22Rv1 (cell line): ENCODE measurements at regions not wholly inside any gene's neighbourhood (a gene's known extent, or its start where the extent isn't known, plus 50 kb on each side); places are given as distances from the start of the nearest gene placed in this dataset.
"Not testable (repeated sequence)": the region's sequence is repeated elsewhere in the genome, so short reads cannot be mapped to it uniquely, and the experiment has no call there.

Experiments used
- H3K27ac ChIP-seq: fragments of 450-650 bp; 2 replicates; pipeline ENCODE4 v1.5.1; 2017
- CTCF ChIP-seq: fragments of 450-650 bp; IDR thresholded peaks from 2 replicates; pipeline ENCODE4 v1.5.1; 2017; ENCODE audit warnings: mild to moderate bottlenecking
- ZFX ChIP-seq: fragments of 450-650 bp; IDR thresholded peaks from 2 replicates; pipeline ENCODE4 v1.6.1; 2017; ENCODE audit warnings: antibody characterized with exemption, borderline replicate concordance

- H3K27ac ChIP-seq = not testable (repeated sequence)
These were observed 357.3 kb upstream of the WSB1 start for GRCh38 chr17:26936645-26937044.

- H3K27ac ChIP-seq = not testable (repeated sequence)
These were observed 356.1 kb upstream of the WSB1 start for GRCh38 chr17:26937750-26938322.

- H3K27ac ChIP-seq = not testable (repeated sequence)
These were observed 354.2 kb upstream of the WSB1 start for GRCh38 chr17:26939755-26940154.

- not testable (repeated sequence) for H3K27ac ChIP-seq
These were observed 353.3 kb upstream of the WSB1 start for GRCh38 chr17:26940587-26940986.

GRCh38 chr17:26962255-26963162, 331.4 kb upstream of the WSB1 start:
- no peak for TF ChIP-seq CTCF
- TF ChIP-seq ZFX = no peak
- H3K27ac ChIP-seq = no peak overlapping the region

GRCh38 chr17:26963163-26963503, 330.8 kb upstream of the WSB1 start:
- no peak overlapping the region for H3K27ac ChIP-seq
- no peak for TF ChIP-seq ZFX
- no peak for TF ChIP-seq CTCF

- not testable (repeated sequence) for H3K27ac ChIP-seq
These were observed 327.9 kb upstream of the WSB1 start for GRCh38 chr17:26965898-26966624.

GRCh38 chr17:26966625-26967179, 327.2 kb upstream of the WSB1 start:
- not testable (repeated sequence) for H3K27ac ChIP-seq

GRCh38 chr17:26981845-26982425, 312.0 kb upstream of the WSB1 start:
- not testable (repeated sequence) for H3K27ac ChIP-seq

- not testable (repeated sequence) for H3K27ac ChIP-seq
These were observed 311.4 kb upstream of the WSB1 start for GRCh38 chr17:26982563-26982962.

GRCh38 chr17:26987851-26988250, 306.1 kb upstream of the WSB1 start:
- not testable (repeated sequence) for H3K27ac ChIP-seq

- H3K27ac ChIP-seq = not testable (repeated sequence)
These were observed 299.3 kb upstream of the WSB1 start for GRCh38 chr17:26994648-26995047.

- not testable (repeated sequence) for H3K27ac ChIP-seq
These were observed 297.6 kb upstream of the WSB1 start for GRCh38 chr17:26996146-26996916.
